Osteocyte (in vitro differentiated cells): ENCODE measurements at regions not wholly inside any gene's neighbourhood (a gene's known extent, or its start where the extent isn't known, plus 50 kb on each side); places are given as distances from the start of the nearest gene placed in this dataset.

Source experiments
- DNase-seq: peaks from one replicate; pipeline ENCODE4 v3.0.0; 2021; ENCODE audit warnings: mixed read lengths; ENCODE audit not compliant: unreplicated experiment; ENCODE audit errors: extremely low spot score
- H3K27ac Mint-ChIP-seq: one replicate; pipeline ENCODE4 v1.8.0; 2021; ENCODE audit warnings: mild to moderate bottlenecking, mixed read lengths; ENCODE audit not compliant: unreplicated experiment
- H3K27me3 Mint-ChIP-seq: one replicate; pipeline ENCODE4 v1.8.0; 2021; ENCODE audit warnings: mixed read lengths; ENCODE audit not compliant: unreplicated experiment
- H3K36me3 Mint-ChIP-seq: one replicate; pipeline ENCODE4 v1.8.0; 2021; ENCODE audit warnings: mixed read lengths; ENCODE audit not compliant: unreplicated experiment
- H3K4me1 Mint-ChIP-seq: one replicate; pipeline ENCODE4 v1.8.0; 2021; ENCODE audit warnings: mixed read lengths; ENCODE audit not compliant: unreplicated experiment
- H3K4me3 Mint-ChIP-seq: one replicate; pipeline ENCODE4 v1.8.0; 2021; ENCODE audit warnings: mild to moderate bottlenecking, moderate library complexity, mixed read lengths; ENCODE audit not compliant: unreplicated experiment
- H3K9me3 Mint-ChIP-seq: one replicate; pipeline ENCODE4 v1.8.0; 2021; ENCODE audit warnings: mixed read lengths; ENCODE audit not compliant: unreplicated experiment
- TF ChIP-seq, protein P1 (sequence below): fragments of 200-600 bp; sonication (generic); IDR thresholded peaks from 2 replicates; pipeline ENCODE4 v1.5.0; 2021; ENCODE audit warnings: antibody characterized with exemption, mild to moderate bottlenecking, moderate library complexity

GRCh38 chr12:88318726-88319125 is 176.6 kb downstream of the TMTC3 start:
- Mint-ChIP-seq H3K36me3 (no peaks in the 10 kb centered on the region), H3K4me1 (no peaks in the 10 kb centered on the region), H3K9me3 (peaks cover 8% of the 10 kb centered on the region), H3K27me3 (no peaks in the 10 kb centered on the region), H3K4me3 (no peak overlapping the region), H3K27ac (no peak overlapping the region)
- no peak for DNase-seq
- TF ChIP-seq, protein P1, sequence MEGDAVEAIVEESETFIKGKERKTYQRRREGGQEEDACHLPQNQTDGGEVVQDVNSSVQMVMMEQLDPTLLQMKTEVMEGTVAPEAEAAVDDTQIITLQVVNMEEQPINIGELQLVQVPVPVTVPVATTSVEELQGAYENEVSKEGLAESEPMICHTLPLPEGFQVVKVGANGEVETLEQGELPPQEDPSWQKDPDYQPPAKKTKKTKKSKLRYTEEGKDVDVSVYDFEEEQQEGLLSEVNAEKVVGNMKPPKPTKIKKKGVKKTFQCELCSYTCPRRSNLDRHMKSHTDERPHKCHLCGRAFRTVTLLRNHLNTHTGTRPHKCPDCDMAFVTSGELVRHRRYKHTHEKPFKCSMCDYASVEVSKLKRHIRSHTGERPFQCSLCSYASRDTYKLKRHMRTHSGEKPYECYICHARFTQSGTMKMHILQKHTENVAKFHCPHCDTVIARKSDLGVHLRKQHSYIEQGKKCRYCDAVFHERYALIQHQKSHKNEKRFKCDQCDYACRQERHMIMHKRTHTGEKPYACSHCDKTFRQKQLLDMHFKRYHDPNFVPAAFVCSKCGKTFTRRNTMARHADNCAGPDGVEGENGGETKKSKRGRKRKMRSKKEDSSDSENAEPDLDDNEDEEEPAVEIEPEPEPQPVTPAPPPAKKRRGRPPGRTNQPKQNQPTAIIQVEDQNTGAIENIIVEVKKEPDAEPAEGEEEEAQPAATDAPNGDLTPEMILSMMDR, result no peak

GRCh38 chr12:88325076-88325815 is 183.1 kb downstream of the TMTC3 start:
- no peak for DNase-seq
- Mint-ChIP-seq H3K36me3 (no peaks in the 10 kb centered on the region), H3K4me3 (no peak overlapping the region), H3K4me1 (peaks cover 22% of the 10 kb centered on the region), H3K27ac (peak overlapping the region; percentile 84), H3K9me3 (no peaks in the 10 kb centered on the region), H3K27me3 (no peaks in the 10 kb centered on the region)
- TF ChIP-seq, protein P1, result peak; percentile 17

DNA sequence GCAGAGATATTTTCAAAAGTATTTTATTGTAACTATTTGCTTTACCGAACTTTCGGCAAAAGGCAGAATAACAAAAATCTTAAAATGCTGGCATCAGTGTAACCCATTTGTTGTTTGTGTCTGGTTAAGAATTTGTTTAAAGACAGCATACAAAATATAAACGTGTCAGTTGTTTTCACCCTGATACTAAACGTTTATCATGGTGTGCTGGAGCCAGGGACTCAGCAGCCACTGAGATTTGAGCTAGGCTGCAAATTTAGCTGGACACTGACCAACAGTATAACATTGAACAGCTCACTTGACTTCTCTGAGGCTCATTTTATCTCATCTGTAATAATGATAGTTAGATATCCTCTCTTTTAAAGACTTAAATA is 183.7 kb downstream of the TMTC3 start:
- TF ChIP-seq, protein P1, result no peak
- H3K4me3 Mint-ChIP-seq, result no peak overlapping the region
- H3K4me1 Mint-ChIP-seq, result peaks cover 22% of the 10 kb centered on the region
- no peaks in the 10 kb centered on the region for H3K9me3 Mint-ChIP-seq
- H3K36me3 Mint-ChIP-seq, result no peaks in the 10 kb centered on the region
- DNase-seq, result no peak
- H3K27ac Mint-ChIP-seq, result peak overlapping the region; percentile 84
- no peaks in the 10 kb centered on the region for H3K27me3 Mint-ChIP-seq

- TF ChIP-seq, protein P1, result no peak
- Mint-ChIP-seq H3K27ac (no peak overlapping the region), H3K4me1 (peaks cover 22% of the 10 kb centered on the region), H3K9me3 (no peaks in the 10 kb centered on the region), H3K36me3 (no peaks in the 10 kb centered on the region), H3K27me3 (no peaks in the 10 kb centered on the region), H3K4me3 (no peak overlapping the region)
- no peak for DNase-seq
Measured at GRCh38 chr12:88327276-88327675, 185.2 kb downstream of the TMTC3 start.

DNA sequence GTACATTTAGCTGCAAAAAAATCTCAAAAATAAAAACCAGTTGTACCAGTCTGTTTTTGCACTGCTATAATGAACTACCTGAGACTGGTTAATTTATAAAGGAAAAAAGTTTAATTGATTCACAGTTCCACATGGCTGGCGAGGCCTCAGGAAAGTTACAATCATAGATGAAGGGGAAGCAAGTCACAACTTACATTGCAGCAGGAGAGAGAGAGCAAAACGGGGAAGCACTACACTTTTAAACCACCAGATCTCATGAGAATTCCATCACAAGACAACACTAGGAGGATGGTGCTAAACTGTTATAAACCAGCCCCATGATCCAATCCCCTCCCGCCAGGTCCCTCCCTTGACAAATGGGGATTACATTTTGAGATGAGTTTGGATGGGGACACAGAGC is 186.0 kb downstream of the TMTC3 start:
- peaks cover 22% of the 10 kb centered on the region for H3K4me1 Mint-ChIP-seq
- H3K4me3 Mint-ChIP-seq, result no peak overlapping the region
- TF ChIP-seq, protein P1, result no peak
- no peaks in the 10 kb centered on the region for H3K9me3 Mint-ChIP-seq
- no peaks in the 10 kb centered on the region for H3K27me3 Mint-ChIP-seq
- H3K36me3 Mint-ChIP-seq, result no peaks in the 10 kb centered on the region
- DNase-seq, result no peak
- H3K27ac Mint-ChIP-seq, result no peak overlapping the region
